ENCODE measurements at regions not wholly inside any gene's neighbourhood (a gene's known extent, or its start where the extent isn't known, plus 50 kb on each side); places are given as distances from the start of the nearest gene placed in this dataset.

DNA sequence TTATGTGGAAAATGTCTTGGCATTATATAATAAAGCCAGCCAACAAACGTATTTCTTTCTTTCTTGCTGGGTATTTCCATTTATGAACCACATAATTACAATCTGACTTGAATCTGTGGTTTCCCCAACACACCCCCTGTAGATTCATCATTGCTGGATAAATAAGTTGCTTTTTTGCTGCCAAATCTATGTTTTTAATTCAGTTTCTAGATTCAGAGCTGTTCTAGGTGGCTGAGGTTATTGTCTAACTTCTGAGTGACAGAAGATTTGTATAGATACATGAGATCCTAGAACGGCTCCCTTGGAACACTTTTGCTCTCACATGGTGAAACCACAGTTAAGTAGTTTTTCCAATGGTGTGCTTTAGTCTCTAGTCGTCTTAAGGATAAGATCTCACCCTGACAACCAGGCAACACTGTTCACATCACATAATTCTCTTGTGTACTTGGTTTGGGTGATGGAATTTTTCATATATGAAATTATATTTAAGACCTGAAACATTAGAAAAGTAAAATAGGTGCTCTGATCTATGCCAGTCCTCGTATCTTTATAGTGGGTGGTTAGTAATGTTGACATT lies 239.1 kb downstream of the KLF12 start:
- H3K4ac ChIP-seq (ENCODE audit: low read depth in 1 of 2, low read length in 2 of 2), result no peak overlapping the region
- H3K36me3 ChIP-seq (ENCODE audit: control insufficient read depth in 1 of 2, insufficient read depth in 2 of 2, low read depth in 1 of 2, low read length in 2 of 2), result no peaks in the 10 kb centered on the region
- H3K27ac ChIP-seq (ENCODE audit: low read length, poor library complexity, severe bottlenecking), result no peak overlapping the region
- no peak overlapping the region for H3K9ac ChIP-seq (ENCODE audit: low read length)
- WGBS, result over 99% methylated on average over 2 of the region's 4 CpGs
- no peaks in the 10 kb centered on the region for H3K9me3 ChIP-seq (ENCODE audit: control insufficient read depth, low read length)
- H3K23ac ChIP-seq (ENCODE audit: low read length in 2 of 2), result no peak overlapping the region
- no peak overlapping the region for H2BK15ac ChIP-seq (ENCODE audit: low read depth, poor library complexity, severe bottlenecking)
- no peak overlapping the region for H3K4me3 ChIP-seq (ENCODE audit: insufficient read depth in 1 of 2, low read depth in 1 of 2, low read length in 2 of 2)
- H2BK120ac ChIP-seq (ENCODE audit: low read depth, low read length), result no peak overlapping the region
- no peak overlapping the region for H3K18ac ChIP-seq (ENCODE audit: low read depth in 1 of 2, low read length in 2 of 2)
- H4K91ac ChIP-seq (ENCODE audit: low read length), result no peak overlapping the region
- no peak overlapping the region for H2AFZ ChIP-seq (ENCODE audit: low read depth, low read length)
- no peak overlapping the region for H3K4me2 ChIP-seq (ENCODE audit: low read length, poor library complexity, severe bottlenecking)
- no peak overlapping the region for H2BK12ac ChIP-seq (ENCODE audit: low read length in 2 of 2)
- no peak overlapping the region for H4K8ac ChIP-seq (ENCODE audit: low read length)
- H3K79me1 ChIP-seq (replicated peaks; ENCODE audit: low read length, poor library complexity, severe bottlenecking), result peaks cover 13% of the 10 kb centered on the region
- no peak overlapping the region for H2AK5ac ChIP-seq (ENCODE audit: low read length, severe bottlenecking)
- H3K27me3 ChIP-seq (ENCODE audit: control insufficient read depth in 1 of 2, insufficient read depth in 1 of 2, low read length in 2 of 2), result no peaks in the 10 kb centered on the region
- no peak overlapping the region for H2BK5ac ChIP-seq (ENCODE audit: low read depth, low read length, poor library complexity, severe bottlenecking)
- H3K14ac ChIP-seq (ENCODE audit: low read length in 2 of 2), result no peak overlapping the region
- no peaks in the 10 kb centered on the region for H3K4me1 ChIP-seq (ENCODE audit: control insufficient read depth, insufficient read depth, low read depth, low read length)
- DNase-seq, result no peak

DNA sequence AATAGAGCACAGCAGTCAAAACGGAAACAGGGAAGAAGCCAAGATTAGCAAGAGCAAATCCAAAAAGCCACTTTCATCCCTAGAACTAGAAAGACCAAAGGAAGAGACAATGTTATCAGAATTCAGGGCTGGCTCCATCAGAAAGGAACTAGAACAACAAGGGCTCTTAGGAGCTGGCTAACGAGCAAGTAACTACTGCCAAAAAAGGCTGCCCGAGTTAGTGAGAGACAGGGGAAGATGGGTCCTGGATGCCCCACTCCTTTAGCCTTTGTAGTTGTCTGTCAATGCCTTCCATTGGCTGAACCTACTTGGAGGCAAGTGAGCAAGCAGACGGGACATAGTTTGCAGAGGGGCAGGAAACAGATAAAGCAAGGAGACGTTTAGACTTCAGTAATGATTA lies 240.4 kb downstream of the KLF12 start:
- H3K23ac ChIP-seq (ENCODE audit: low read length in 2 of 2), result no peak overlapping the region
- H3K4ac ChIP-seq (ENCODE audit: low read depth in 1 of 2, low read length in 2 of 2), result no peak overlapping the region
- H3K9me3 ChIP-seq (ENCODE audit: control insufficient read depth, low read length), result no peaks in the 10 kb centered on the region
- H2BK15ac ChIP-seq (ENCODE audit: low read depth, poor library complexity, severe bottlenecking), result no peak overlapping the region
- no peak overlapping the region for H3K4me2 ChIP-seq (ENCODE audit: low read length, poor library complexity, severe bottlenecking)
- H4K91ac ChIP-seq (ENCODE audit: low read length), result no peak overlapping the region
- no peak overlapping the region for H2AFZ ChIP-seq (ENCODE audit: low read depth, low read length)
- H3K27me3 ChIP-seq (ENCODE audit: control insufficient read depth in 1 of 2, insufficient read depth in 1 of 2, low read length in 2 of 2), result no peaks in the 10 kb centered on the region
- no peak overlapping the region for H3K14ac ChIP-seq (ENCODE audit: low read length in 2 of 2)
- no peak overlapping the region for H2BK12ac ChIP-seq (ENCODE audit: low read length in 2 of 2)
- H4K8ac ChIP-seq (ENCODE audit: low read length), result no peak overlapping the region
- no peak overlapping the region for H2BK120ac ChIP-seq (ENCODE audit: low read depth, low read length)
- no peak overlapping the region for H3K18ac ChIP-seq (ENCODE audit: low read depth in 1 of 2, low read length in 2 of 2)
- no peaks in the 10 kb centered on the region for H3K4me1 ChIP-seq (ENCODE audit: control insufficient read depth, insufficient read depth, low read depth, low read length)
- no peak overlapping the region for H3K27ac ChIP-seq (ENCODE audit: low read length, poor library complexity, severe bottlenecking)
- peaks cover 11% of the 10 kb centered on the region for H3K79me1 ChIP-seq (replicated peaks; ENCODE audit: low read length, poor library complexity, severe bottlenecking)
- H3K4me3 ChIP-seq (ENCODE audit: insufficient read depth in 1 of 2, low read depth in 1 of 2, low read length in 2 of 2), result no peak overlapping the region
- WGBS, result 91% methylated on average over 4 of the region's 5 CpGs
- H2BK5ac ChIP-seq (ENCODE audit: low read depth, low read length, poor library complexity, severe bottlenecking), result no peak overlapping the region
- H3K36me3 ChIP-seq (ENCODE audit: control insufficient read depth in 1 of 2, insufficient read depth in 2 of 2, low read depth in 1 of 2, low read length in 2 of 2), result no peaks in the 10 kb centered on the region
- no peak for DNase-seq
- H3K9ac ChIP-seq (ENCODE audit: low read length), result no peak overlapping the region
- no peak overlapping the region for H2AK5ac ChIP-seq (ENCODE audit: low read length, severe bottlenecking)

DNA sequence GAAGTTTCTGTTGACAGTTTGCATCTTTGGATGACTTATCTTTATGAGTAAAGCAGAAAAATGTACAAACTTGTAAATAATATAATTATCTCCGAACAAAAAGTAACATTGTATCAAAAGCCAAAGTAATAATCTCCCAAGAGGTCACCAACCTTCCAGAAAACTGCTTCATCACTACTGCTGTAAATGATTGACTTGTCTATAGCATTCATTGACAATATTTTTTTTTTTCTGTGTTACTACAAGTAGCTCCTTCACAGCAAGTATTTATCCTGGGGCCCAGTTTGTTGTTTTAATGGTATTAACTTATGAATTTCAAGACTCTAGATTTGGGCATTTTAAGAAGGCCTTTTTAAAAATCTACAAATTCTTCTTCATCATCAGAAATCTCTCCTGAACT lies 242.4 kb downstream of the KLF12 start:
- peaks cover 13% of the 10 kb centered on the region for H3K79me1 ChIP-seq (replicated peaks; ENCODE audit: low read length, poor library complexity, severe bottlenecking)
- H2BK5ac ChIP-seq (ENCODE audit: low read depth, low read length, poor library complexity, severe bottlenecking), result no peak overlapping the region
- H2AK5ac ChIP-seq (ENCODE audit: low read length, severe bottlenecking), result no peak overlapping the region
- no peak for DNase-seq
- no peak overlapping the region for H3K27ac ChIP-seq (ENCODE audit: low read length, poor library complexity, severe bottlenecking)
- H3K27me3 ChIP-seq (ENCODE audit: control insufficient read depth in 1 of 2, insufficient read depth in 1 of 2, low read length in 2 of 2), result no peaks in the 10 kb centered on the region
- no peak overlapping the region for H4K91ac ChIP-seq (ENCODE audit: low read length)
- H4K8ac ChIP-seq (ENCODE audit: low read length), result no peak overlapping the region
- no peak overlapping the region for H3K4me2 ChIP-seq (ENCODE audit: low read length, poor library complexity, severe bottlenecking)
- no peak overlapping the region for H2BK120ac ChIP-seq (ENCODE audit: low read depth, low read length)
- no peak overlapping the region for H3K23ac ChIP-seq (ENCODE audit: low read length in 2 of 2)
- H3K4me3 ChIP-seq (ENCODE audit: insufficient read depth in 1 of 2, low read depth in 1 of 2, low read length in 2 of 2), result no peak overlapping the region
- no peak overlapping the region for H3K4ac ChIP-seq (ENCODE audit: low read depth in 1 of 2, low read length in 2 of 2)
- no peak overlapping the region for H3K9ac ChIP-seq (ENCODE audit: low read length)
- H3K18ac ChIP-seq (ENCODE audit: low read depth in 1 of 2, low read length in 2 of 2), result no peak overlapping the region
- no peak overlapping the region for H3K14ac ChIP-seq (ENCODE audit: low read length in 2 of 2)
- H3K4me1 ChIP-seq (ENCODE audit: control insufficient read depth, insufficient read depth, low read depth, low read length), result no peaks in the 10 kb centered on the region
- H2BK15ac ChIP-seq (ENCODE audit: low read depth, poor library complexity, severe bottlenecking), result no peak overlapping the region
- H3K36me3 ChIP-seq (ENCODE audit: control insufficient read depth in 1 of 2, insufficient read depth in 2 of 2, low read depth in 1 of 2, low read length in 2 of 2), result no peaks in the 10 kb centered on the region
- H2BK12ac ChIP-seq (ENCODE audit: low read length in 2 of 2), result no peak overlapping the region
- WGBS, result no CpG with 5 or more reads among the region's 1 CpG
- H2AFZ ChIP-seq (ENCODE audit: low read depth, low read length), result no peak overlapping the region
- no peaks in the 10 kb centered on the region for H3K9me3 ChIP-seq (ENCODE audit: control insufficient read depth, low read length)

DNA sequence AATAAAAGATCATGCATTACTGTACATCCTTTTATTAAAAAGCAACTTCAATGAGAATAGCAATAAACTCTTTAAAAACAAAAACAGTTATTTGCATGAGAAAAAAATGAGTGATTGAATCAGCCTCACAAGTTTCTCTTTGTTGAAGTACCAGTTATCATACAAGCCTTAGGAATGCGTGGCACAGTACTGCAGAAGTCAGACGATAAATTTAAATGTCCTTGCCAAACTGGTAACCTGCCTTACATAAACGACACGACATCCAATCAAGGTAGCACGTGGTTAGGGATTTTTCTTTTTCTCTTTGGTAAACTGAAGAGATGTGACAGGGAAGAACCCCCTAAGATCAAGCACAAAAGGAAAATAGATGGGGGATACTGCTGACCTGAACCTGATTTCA lies 251.0 kb downstream of the KLF12 start:
- peaks cover 2% of the 10 kb centered on the region for H3K9me3 ChIP-seq (ENCODE audit: control insufficient read depth, low read length)
- no peak overlapping the region for H2BK5ac ChIP-seq (ENCODE audit: low read depth, low read length, poor library complexity, severe bottlenecking)
- H3K27ac ChIP-seq (ENCODE audit: low read length, poor library complexity, severe bottlenecking), result no peak overlapping the region
- WGBS, result over 99% methylated on average over 5 of the region's 5 CpGs
- no peak overlapping the region for H2AK5ac ChIP-seq (ENCODE audit: low read length, severe bottlenecking)
- H2AFZ ChIP-seq (ENCODE audit: low read depth, low read length), result no peak overlapping the region
- H3K4me1 ChIP-seq (ENCODE audit: control insufficient read depth, insufficient read depth, low read depth, low read length), result no peaks in the 10 kb centered on the region
- no peak overlapping the region for H2BK12ac ChIP-seq (ENCODE audit: low read length in 2 of 2)
- H2BK120ac ChIP-seq (ENCODE audit: low read depth, low read length), result no peak overlapping the region
- DNase-seq, result no peak
- H3K18ac ChIP-seq (ENCODE audit: low read depth in 1 of 2, low read length in 2 of 2), result no peak overlapping the region
- H3K36me3 ChIP-seq (ENCODE audit: control insufficient read depth in 1 of 2, insufficient read depth in 2 of 2, low read depth in 1 of 2, low read length in 2 of 2), result peaks cover 0 to 6% of the 10 kb centered on the region in 2 experiments
- H3K4me2 ChIP-seq (ENCODE audit: low read length, poor library complexity, severe bottlenecking), result no peak overlapping the region
- no peak overlapping the region for H3K4me3 ChIP-seq (ENCODE audit: insufficient read depth in 1 of 2, low read depth in 1 of 2, low read length in 2 of 2)
- no peak overlapping the region for H3K23ac ChIP-seq (ENCODE audit: low read length in 2 of 2)
- H3K9ac ChIP-seq (ENCODE audit: low read length), result no peak overlapping the region
- no peak overlapping the region for H2BK15ac ChIP-seq (ENCODE audit: low read depth, poor library complexity, severe bottlenecking)
- no peak overlapping the region for H4K8ac ChIP-seq (ENCODE audit: low read length)
- H3K4ac ChIP-seq (ENCODE audit: low read depth in 1 of 2, low read length in 2 of 2), result no peak overlapping the region
- no peak overlapping the region for H4K91ac ChIP-seq (ENCODE audit: low read length)
- peaks cover 19% of the 10 kb centered on the region for H3K79me1 ChIP-seq (replicated peaks; ENCODE audit: low read length, poor library complexity, severe bottlenecking)
- H3K27me3 ChIP-seq (ENCODE audit: control insufficient read depth in 1 of 2, insufficient read depth in 1 of 2, low read length in 2 of 2), result no peaks in the 10 kb centered on the region
- no peak overlapping the region for H3K14ac ChIP-seq (ENCODE audit: low read length in 2 of 2)

Data from mesenchymal stem cell (in vitro differentiated cells and primary cell).